Activated CD4-positive, alpha-beta T cell treated with anti-CD3 and anti-CD28 coated beads, Interleukin-2, amount 50 U/mL, for 1 hour (primary cell): ENCODE measurements at regions not wholly inside any gene's neighbourhood (a gene's known extent, or its start where the extent isn't known, plus 50 kb on each side); places are given as distances from the start of the nearest gene placed in this dataset.
"Not testable (repeated sequence)": the region's sequence is repeated elsewhere in the genome, so short reads cannot be mapped to it uniquely, and the experiment has no call there.

Experiments
- DNase-seq: peaks from one replicate; pipeline ENCODE4 v3.0.0-alpha.2; 2020

DNA sequence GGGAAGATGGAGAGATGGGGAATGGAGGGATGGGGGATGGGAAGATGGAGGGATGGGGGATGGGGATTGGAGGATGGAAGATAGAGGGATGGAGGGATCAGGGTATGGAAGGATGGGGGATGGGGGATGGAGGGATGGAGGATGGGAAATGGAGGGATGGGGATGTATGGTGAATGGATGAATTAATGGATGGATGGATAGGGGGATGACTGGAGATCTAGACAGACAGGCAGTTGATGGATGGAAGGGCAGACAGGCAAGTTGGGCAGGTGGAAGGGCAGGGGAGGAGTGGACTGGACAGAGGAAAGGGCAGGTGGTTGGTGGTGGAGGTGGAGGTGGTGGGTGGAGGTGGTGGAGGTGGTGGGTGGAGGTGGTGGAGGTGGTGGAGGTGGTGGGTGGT lies 167.2 kb downstream of the C9orf50 start:
- no peak for DNase-seq

GRCh38 chr9:129451669-129452068 lies 169.2 kb downstream of the C9orf50 start:
- no peak for DNase-seq

- DNase-seq = no peak
Observed at GRCh38 chr9:129451089-129451656, 169.7 kb downstream of the C9orf50 start.

GRCh38 chr9:129449066-129449465 lies 171.8 kb downstream of the C9orf50 start:
- DNase-seq = no peak

DNA sequence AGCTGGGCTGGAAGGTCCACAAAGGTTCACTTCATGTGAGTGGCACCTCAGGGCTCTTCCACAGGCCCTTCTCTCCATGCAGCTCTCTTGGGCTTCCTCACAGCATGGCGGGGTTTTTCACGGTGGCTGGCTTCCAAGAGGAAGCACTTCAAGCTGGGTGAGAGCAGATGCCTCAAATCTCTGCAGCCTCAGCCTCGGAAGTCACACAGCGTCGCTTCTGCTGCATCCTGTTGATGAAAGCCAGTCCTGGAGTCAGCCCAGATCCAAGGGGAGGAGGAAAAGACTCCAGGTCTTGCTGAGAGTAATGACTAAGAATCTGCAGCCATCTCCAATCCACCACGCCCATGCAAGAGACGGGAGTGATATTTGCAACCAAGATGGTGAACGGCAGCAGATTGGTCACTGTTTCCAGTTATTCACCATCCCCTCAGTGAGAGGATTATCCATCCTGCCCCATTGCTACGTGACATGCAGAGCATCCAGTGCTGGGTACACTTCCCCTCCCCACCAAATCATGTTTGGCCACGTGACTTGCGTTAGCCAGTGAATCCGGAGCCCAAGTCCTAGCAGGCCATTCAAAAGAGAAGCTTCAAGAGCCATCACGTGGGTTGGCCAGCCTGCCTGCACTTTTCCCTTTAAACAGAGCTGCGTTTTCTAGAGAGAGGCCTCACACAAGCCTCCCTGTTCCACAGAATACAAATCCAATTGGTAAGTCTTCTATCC lies 173.9 kb downstream of the C9orf50 start:
- DNase-seq = no peak

GRCh38 chr9:129445794-129446306 lies 175.1 kb downstream of the C9orf50 start:
- DNase-seq = no peak

- not testable (repeated sequence) for DNase-seq
Observed at GRCh38 chr9:129443515-129444164, 177.3 kb downstream of the C9orf50 start.

DNA sequence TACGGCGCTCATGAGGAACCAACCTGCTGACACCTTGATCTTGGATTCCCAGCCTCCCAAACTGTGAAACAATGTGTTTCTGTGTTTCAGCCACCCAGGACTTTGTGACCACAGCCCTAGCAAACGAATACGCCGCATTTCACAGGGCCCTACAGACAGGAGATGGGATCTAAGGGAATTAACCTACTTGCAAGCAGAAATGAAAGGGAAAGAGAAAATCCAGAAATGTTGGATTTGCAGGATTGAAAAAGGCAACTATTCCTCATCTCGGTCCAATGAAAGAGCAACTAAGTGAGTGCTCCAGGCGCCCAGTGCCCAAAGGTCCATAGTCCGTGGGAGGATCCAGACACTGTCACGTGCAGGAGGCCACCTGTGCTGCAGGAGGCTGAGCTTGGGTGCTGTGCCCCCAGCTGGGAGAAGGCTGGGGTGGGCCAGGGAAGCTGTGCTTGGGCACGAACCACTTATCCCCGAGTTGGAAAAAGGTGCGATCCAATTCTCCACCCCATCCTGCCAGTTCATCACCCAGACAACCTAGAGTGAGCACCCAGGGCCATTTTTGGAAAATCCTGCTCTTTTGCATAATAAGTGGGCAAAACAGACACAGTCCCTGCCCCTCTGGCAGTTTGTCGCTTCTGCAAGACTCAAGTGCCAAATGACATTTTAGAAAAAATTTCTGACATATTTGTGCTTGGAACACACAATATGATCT lies 177.9 kb downstream of the C9orf50 start:
- DNase-seq = no peak

DNA sequence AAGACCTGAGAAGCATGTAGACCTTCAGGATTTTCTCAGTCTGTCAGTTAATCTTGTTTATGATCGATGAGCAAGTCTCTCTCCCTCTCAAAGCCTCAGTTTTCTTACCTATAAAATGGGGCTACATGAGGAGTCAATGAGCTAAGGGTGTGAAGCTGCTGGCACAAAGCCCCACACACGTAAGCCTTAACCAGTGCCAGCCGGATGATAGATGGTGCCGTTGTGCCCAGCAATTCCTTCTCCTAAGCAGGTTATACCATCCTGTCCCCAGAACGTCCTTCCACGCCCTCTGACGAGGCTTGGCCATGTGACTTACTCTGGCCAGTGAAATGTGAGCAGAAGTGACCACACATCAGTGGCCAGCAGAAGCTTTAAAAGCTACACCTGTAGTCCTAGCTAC lies 179.0 kb downstream of the C9orf50 start:
- no peak for DNase-seq

DNA sequence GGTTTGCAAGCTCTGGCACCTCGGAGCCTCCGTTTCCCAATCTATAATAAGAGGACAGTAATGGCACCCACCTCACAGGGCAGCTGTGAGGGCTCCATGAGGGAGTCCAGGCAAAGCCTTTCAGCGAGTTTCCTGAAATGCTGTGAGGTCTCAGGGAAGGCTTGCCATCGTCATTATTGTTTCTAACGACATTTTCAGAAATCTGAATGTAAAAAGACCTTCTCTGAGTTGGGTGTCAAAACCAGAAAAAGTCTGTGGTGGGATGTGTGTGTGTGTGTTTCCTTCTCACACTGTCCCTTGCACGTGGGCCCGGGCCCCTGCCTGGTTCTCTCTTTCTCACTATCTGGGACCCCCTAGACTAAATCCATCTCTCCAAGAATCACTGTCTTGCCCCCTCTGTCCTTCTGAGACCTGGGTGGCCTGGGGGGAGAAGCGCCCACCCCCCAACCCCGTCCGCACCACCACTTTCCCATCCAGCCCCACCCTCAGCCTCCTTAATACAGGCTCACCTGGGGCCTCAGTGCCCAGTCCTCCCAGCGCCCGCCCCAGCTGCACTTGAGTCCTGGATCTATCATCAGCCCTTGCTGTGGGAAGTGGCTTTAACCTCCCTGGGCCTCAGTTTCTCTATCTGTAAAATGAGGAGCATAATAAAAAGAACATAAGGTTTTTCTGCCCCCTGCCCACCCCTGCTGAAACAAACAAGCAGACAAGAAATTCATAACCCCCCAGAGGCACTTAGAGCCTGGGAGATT lies 180.3 kb downstream of the C9orf50 start:
- DNase-seq = no peak

GRCh38 chr9:129439242-129439641 lies 181.7 kb downstream of the C9orf50 start:
- DNase-seq = no peak

DNA sequence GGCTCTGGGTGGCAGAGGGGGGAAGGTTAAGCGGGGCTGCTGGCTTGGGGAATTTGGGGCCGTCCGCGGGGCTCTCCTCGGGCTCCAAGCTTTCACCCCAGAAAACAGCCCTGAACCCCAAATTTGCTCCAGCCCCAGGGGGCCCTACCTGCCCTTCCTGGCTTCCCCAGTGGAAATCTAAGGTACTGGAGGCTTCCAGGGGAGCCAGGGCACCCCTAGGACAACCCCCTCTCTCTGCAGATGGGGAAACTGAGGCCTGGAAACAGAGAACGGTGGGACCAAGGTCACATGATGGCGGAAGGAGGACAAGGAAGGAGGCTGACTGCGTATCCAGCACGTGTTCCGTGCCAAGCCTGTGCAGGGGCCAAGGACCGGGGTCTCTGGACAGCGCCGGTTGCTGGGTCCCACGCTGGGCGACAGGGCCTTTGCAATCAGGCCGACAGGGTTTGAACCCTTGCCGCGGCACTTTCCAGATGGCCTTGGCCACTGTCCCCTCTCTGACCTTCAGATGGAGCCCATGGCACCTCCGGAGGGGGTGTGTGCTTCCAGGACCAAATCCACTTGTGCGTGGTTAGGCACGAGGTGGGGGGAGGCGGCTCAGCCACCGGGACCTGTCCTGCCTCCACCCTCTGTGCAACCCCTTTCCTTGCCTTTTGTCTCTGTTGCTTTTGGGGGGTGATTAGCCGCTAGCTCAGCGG lies 183.1 kb downstream of the C9orf50 start:
- no peak for DNase-seq

- DNase-seq = peak; percentile 46
Observed at GRCh38 chr9:129436751-129437625, 183.9 kb downstream of the C9orf50 start.

GRCh38 chr9:129435988-129436717 lies 184.7 kb downstream of the C9orf50 start:
- no peak for DNase-seq

DNA sequence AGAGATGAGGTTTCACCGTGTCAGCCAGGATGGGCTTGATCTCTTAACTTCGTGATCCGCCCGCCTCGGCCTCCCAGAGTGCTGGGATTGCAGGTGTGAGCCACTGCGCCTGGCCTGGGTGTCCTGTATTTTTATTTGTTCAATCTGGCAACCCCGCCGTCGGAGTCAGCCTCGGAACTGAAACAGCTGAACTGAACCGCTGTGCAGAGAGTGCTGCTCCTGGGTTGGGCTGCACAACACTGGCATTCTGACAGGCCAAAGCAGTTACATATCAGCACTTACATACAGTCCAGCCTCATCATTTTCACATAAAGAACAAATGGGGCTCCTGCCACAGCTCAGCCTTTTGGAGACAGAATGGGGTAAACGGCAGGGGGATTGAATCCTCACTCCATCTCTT lies 185.6 kb downstream of the C9orf50 start:
- DNase-seq = no peak

DNA sequence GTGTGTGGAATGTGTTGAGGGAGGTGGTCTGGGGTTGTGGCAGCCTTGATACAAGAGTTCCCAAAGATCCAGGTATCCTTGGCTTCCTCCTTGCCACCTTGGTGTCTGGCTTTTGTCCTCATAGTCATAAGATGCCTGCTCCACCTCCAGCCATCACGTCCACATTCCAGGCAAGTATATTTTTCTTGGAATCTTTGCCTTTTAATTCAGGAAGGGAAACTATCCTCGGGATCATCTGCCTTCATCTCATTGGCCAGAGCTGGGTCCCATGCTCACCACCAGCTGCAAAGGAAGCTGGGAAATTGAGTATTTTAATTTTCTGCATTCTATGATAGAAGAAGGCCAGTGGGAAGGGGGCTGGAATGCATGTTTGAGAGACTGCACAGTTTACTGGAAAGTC lies 186.7 kb downstream of the C9orf50 start:
- no peak for DNase-seq

- no peak for DNase-seq
Observed at GRCh38 chr9:129432297-129433154, 188.4 kb downstream of the C9orf50 start.

DNA sequence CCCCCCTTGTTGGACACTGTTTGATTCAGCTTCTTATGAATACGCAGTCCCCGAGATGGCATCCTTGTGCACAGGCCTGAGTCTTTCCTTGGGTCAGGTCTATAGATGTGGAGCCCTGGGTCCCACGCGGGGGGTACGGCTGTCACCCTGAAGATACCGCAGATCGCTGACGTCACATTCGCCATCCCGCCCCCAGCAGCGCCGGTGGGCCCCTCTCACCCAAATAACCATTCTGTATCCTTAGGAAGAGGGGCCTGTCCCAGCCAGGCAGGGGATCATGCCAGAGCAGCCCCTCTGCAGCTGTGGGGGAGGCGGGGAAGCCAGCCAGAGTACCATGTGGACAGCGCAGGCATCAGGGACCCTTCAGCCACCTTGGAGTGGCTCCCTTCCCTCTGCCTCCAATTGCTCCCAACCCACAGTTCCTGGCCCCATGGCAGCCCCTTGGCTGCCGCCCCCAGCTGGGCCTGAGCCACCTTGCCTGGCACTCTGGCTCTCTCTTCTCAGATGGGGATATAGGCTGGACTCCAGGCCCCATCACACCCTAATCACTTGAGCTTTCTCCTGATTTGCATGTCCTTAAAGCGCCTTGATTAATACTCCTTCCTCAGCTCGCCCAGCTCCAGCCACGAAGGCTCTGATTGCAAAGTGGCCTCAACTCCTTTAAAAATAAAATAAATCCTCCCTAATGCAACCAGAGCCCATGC lies 189.8 kb downstream of the C9orf50 start:
- no peak for DNase-seq
